Transverse colon (tissue), 4 donors: ENCODE measurements at regions not wholly inside any gene's neighbourhood (a gene's known extent, or its start where the extent isn't known, plus 50 kb on each side); places are given as distances from the start of the nearest gene placed in this dataset.

Experiments used
- CTCF ChIP-seq, 5 experiments: fragments of 200-600 bp in 3 of 5; fragments of 450-650 bp in 2 of 5; sonication (generic) in 3 of 5; IDR thresholded peaks; 1 replicate in 2 of 5; 2 replicates in 3 of 5; pipeline ENCODE4 v1.5.1; 2016 to 2017; ENCODE audit warnings: antibody characterized with exemption in 5 of 5, inconsistent platforms in 3 of 5, mild to moderate bottlenecking in 2 of 5, moderate library complexity in 1 of 5
- EP300 ChIP-seq: sonication (generic); formaldehyde crosslinking; IDR thresholded peaks from one replicate; pipeline ENCODE4 v1.6.1; 2017; ENCODE audit warnings: antibody characterized with exemption, low read depth
- POLR2A ChIP-seq: fragments of 450-650 bp; IDR thresholded peaks from one replicate; pipeline ENCODE4 v1.6.1; 2016; ENCODE audit warnings: antibody characterized with exemption, mild to moderate bottlenecking, moderate library complexity
- POLR2AphosphoS5 ChIP-seq, 3 donors: sonication (generic); formaldehyde crosslinking; IDR thresholded peaks; one replicate each; pipeline ENCODE4 v1.6.1; 2016; ENCODE audit warnings: antibody characterized with exemption in 3 of 3

GRCh38 chr3:193871220-193871485 is 264.8 kb upstream of the HES1 start:
- no peak for TF ChIP-seq CTCF (IDR thresholded peaks at IDR 0.05)
- no peak for TF ChIP-seq POLR2AphosphoS5 (IDR thresholded peaks at IDR 0.05)
- no peak for TF ChIP-seq POLR2A
- TF ChIP-seq EP300, result no peak
